Fibroblast of lung (primary cell): ENCODE measurements at regions not wholly inside any gene's neighbourhood (a gene's known extent, or its start where the extent isn't known, plus 50 kb on each side); places are given as distances from the start of the nearest gene placed in this dataset.

Experiments used
- CTCF ChIP-seq, 2 donors: IDR thresholded peaks in 1 of 2; conservative IDR thresholded peaks in 1 of 2; 1 replicate in 1 of 2; 2 replicates in 1 of 2; pipeline ENCODE4 v1.5.1; 2011 to 2012; ENCODE audit warnings: low read length in 2 of 2, control low read depth in 1 of 2, inconsistent platforms in 1 of 2, low read depth in 1 of 2, mild to moderate bottlenecking in 1 of 2
- EZH2 ChIP-seq: IDR thresholded peaks from 2 replicates; pipeline ENCODE4 v1.5.1; 2012; ENCODE audit warnings: low read length, control low read depth, mild to moderate bottlenecking; ENCODE audit errors: missing control alignments

- TF ChIP-seq CTCF (conservative IDR thresholded peaks at IDR 0.05 in 1 of 2, IDR thresholded peaks at IDR 0.05 in 1 of 2; ENCODE audit: low read depth in 1 of 2, low read length in 2 of 2) (no peak), EZH2 (no peak)
Measured at GRCh38 chr14:87748558-87748957, 244.4 kb downstream of the GALC start.
